ENCODE measurements at regions not wholly inside any gene's neighbourhood (a gene's known extent, or its start where the extent isn't known, plus 50 kb on each side); places are given as distances from the start of the nearest gene placed in this dataset.

- H3K4me3 ChIP-seq (ENCODE audit: low read length): no peak overlapping the region
- no peaks in the 10 kb centered on the region for H3K4me1 ChIP-seq (ENCODE audit: insufficient read depth, low read length)
- no peaks in the 10 kb centered on the region for H3K27me3 ChIP-seq (ENCODE audit: insufficient read depth, low read length)
- H3K9me3 ChIP-seq (ENCODE audit: low read depth, low read length): no peaks in the 10 kb centered on the region
Measured at GRCh38 chr10:3512263-3512662, 272.7 kb downstream of the KLF6 start.

- Histone ChIP-seq H3K4me1 (ENCODE audit: insufficient read depth, low read length) (no peaks in the 10 kb centered on the region), H3K9me3 (ENCODE audit: low read depth, low read length) (no peaks in the 10 kb centered on the region), H3K4me3 (ENCODE audit: low read length) (no peak overlapping the region), H3K27me3 (ENCODE audit: insufficient read depth, low read length) (no peaks in the 10 kb centered on the region)
Measured at GRCh38 chr10:3511483-3511882, 273.5 kb downstream of the KLF6 start.

- Histone ChIP-seq H3K9me3 (ENCODE audit: low read depth, low read length) (no peaks in the 10 kb centered on the region), H3K27me3 (ENCODE audit: insufficient read depth, low read length) (no peaks in the 10 kb centered on the region), H3K4me1 (ENCODE audit: insufficient read depth, low read length) (no peaks in the 10 kb centered on the region), H3K4me3 (ENCODE audit: low read length) (no peak overlapping the region)
Measured at GRCh38 chr10:3510741-3511140, 274.3 kb downstream of the KLF6 start.

GRCh38 chr10:3509355-3509754 is 275.7 kb downstream of the KLF6 start:
- Histone ChIP-seq H3K9me3 (ENCODE audit: low read depth, low read length) (no peaks in the 10 kb centered on the region), H3K4me3 (ENCODE audit: low read length) (no peak overlapping the region), H3K27me3 (ENCODE audit: insufficient read depth, low read length) (no peaks in the 10 kb centered on the region), H3K4me1 (ENCODE audit: insufficient read depth, low read length) (no peaks in the 10 kb centered on the region)

- Histone ChIP-seq H3K27me3 (ENCODE audit: insufficient read depth, low read length) (no peaks in the 10 kb centered on the region), H3K4me3 (ENCODE audit: low read length) (no peak overlapping the region), H3K4me1 (ENCODE audit: insufficient read depth, low read length) (no peaks in the 10 kb centered on the region), H3K9me3 (ENCODE audit: low read depth, low read length) (no peaks in the 10 kb centered on the region)
Measured at GRCh38 chr10:3503299-3503698, 281.7 kb downstream of the KLF6 start.

GRCh38 chr10:3502673-3503072 is 282.3 kb downstream of the KLF6 start:
- no peaks in the 10 kb centered on the region for H3K4me1 ChIP-seq (ENCODE audit: insufficient read depth, low read length)

GRCh38 chr10:3500408-3500856 is 284.6 kb downstream of the KLF6 start:
- Histone ChIP-seq H3K27me3 (ENCODE audit: insufficient read depth, low read length) (peaks cover 3% of the 10 kb centered on the region), H3K4me1 (ENCODE audit: insufficient read depth, low read length) (no peaks in the 10 kb centered on the region), H3K9me3 (ENCODE audit: low read depth, low read length) (no peaks in the 10 kb centered on the region), H3K4me3 (ENCODE audit: low read length) (no peak overlapping the region)

More at GRCh38 chr10:3502673-3503072, 282.3 kb downstream of the KLF6 start:
- no peaks in the 10 kb centered on the region for H3K9me3 ChIP-seq (ENCODE audit: low read depth, low read length)
- H3K27me3 ChIP-seq (ENCODE audit: insufficient read depth, low read length): no peaks in the 10 kb centered on the region
- H3K4me3 ChIP-seq (ENCODE audit: low read length): no peak overlapping the region

- Histone ChIP-seq H3K4me3 (ENCODE audit: low read length) (no peak overlapping the region), H3K4me1 (ENCODE audit: insufficient read depth, low read length) (no peaks in the 10 kb centered on the region), H3K9me3 (ENCODE audit: low read depth, low read length) (no peaks in the 10 kb centered on the region), H3K27me3 (ENCODE audit: insufficient read depth, low read length) (peaks cover 3% of the 10 kb centered on the region)
Measured at GRCh38 chr10:3499120-3499519, 285.9 kb downstream of the KLF6 start.

GRCh38 chr10:3497581-3497980 is 287.4 kb downstream of the KLF6 start:
- peaks cover 3% of the 10 kb centered on the region for H3K27me3 ChIP-seq (ENCODE audit: insufficient read depth, low read length)
- H3K4me3 ChIP-seq (ENCODE audit: low read length): no peak overlapping the region
- H3K4me1 ChIP-seq (ENCODE audit: insufficient read depth, low read length): no peaks in the 10 kb centered on the region
- H3K9me3 ChIP-seq (ENCODE audit: low read depth, low read length): no peaks in the 10 kb centered on the region

- no peaks in the 10 kb centered on the region for H3K9me3 ChIP-seq (ENCODE audit: low read depth, low read length)
- no peaks in the 10 kb centered on the region for H3K4me1 ChIP-seq (ENCODE audit: insufficient read depth, low read length)
- H3K4me3 ChIP-seq (ENCODE audit: low read length): no peak overlapping the region
- H3K27me3 ChIP-seq (ENCODE audit: insufficient read depth, low read length): peaks cover 3% of the 10 kb centered on the region
Measured at GRCh38 chr10:3496138-3496537, 288.9 kb downstream of the KLF6 start.

GRCh38 chr10:3495281-3495680 is 289.7 kb downstream of the KLF6 start:
- no peaks in the 10 kb centered on the region for H3K4me1 ChIP-seq (ENCODE audit: insufficient read depth, low read length)
- H3K9me3 ChIP-seq (ENCODE audit: low read depth, low read length): no peaks in the 10 kb centered on the region
- no peak overlapping the region for H3K4me3 ChIP-seq (ENCODE audit: low read length)
- peaks cover 3% of the 10 kb centered on the region for H3K27me3 ChIP-seq (ENCODE audit: insufficient read depth, low read length)

GRCh38 chr10:3494838-3495230 is 290.2 kb downstream of the KLF6 start:
- H3K9me3 ChIP-seq (ENCODE audit: low read depth, low read length): no peaks in the 10 kb centered on the region
- no peak overlapping the region for H3K4me3 ChIP-seq (ENCODE audit: low read length)
- H3K27me3 ChIP-seq (ENCODE audit: insufficient read depth, low read length): peaks cover 3% of the 10 kb centered on the region
- no peaks in the 10 kb centered on the region for H3K4me1 ChIP-seq (ENCODE audit: insufficient read depth, low read length)

GRCh38 chr10:3494131-3494837 is 290.7 kb downstream of the KLF6 start:
- Histone ChIP-seq H3K4me1 (ENCODE audit: insufficient read depth, low read length) (no peaks in the 10 kb centered on the region), H3K9me3 (ENCODE audit: low read depth, low read length) (no peaks in the 10 kb centered on the region), H3K4me3 (ENCODE audit: low read length) (no peak overlapping the region), H3K27me3 (ENCODE audit: insufficient read depth, low read length) (peaks cover 3% of the 10 kb centered on the region)

GRCh38 chr10:3493621-3494020 is 291.4 kb downstream of the KLF6 start:
- Histone ChIP-seq H3K27me3 (ENCODE audit: insufficient read depth, low read length) (peaks cover 3% of the 10 kb centered on the region), H3K4me1 (ENCODE audit: insufficient read depth, low read length) (no peaks in the 10 kb centered on the region), H3K4me3 (ENCODE audit: low read length) (no peak overlapping the region), H3K9me3 (ENCODE audit: low read depth, low read length) (no peaks in the 10 kb centered on the region)

- Histone ChIP-seq H3K4me3 (ENCODE audit: low read length) (no peak overlapping the region), H3K4me1 (ENCODE audit: insufficient read depth, low read length) (no peaks in the 10 kb centered on the region), H3K27me3 (ENCODE audit: insufficient read depth, low read length) (peaks cover 3% of the 10 kb centered on the region), H3K9me3 (ENCODE audit: low read depth, low read length) (no peaks in the 10 kb centered on the region)
Measured at GRCh38 chr10:3491571-3491970, 293.4 kb downstream of the KLF6 start.

GRCh38 chr10:3487228-3487627 is 297.8 kb downstream of the KLF6 start:
- H3K4me3 ChIP-seq (ENCODE audit: low read length): no peak overlapping the region
- no peaks in the 10 kb centered on the region for H3K9me3 ChIP-seq (ENCODE audit: low read depth, low read length)
- H3K4me1 ChIP-seq (ENCODE audit: insufficient read depth, low read length): peaks cover 27% of the 10 kb centered on the region
- no peaks in the 10 kb centered on the region for H3K27me3 ChIP-seq (ENCODE audit: insufficient read depth, low read length)

All from mononuclear cell (primary cell).